ENCODE measurements at regions not wholly inside any gene's neighbourhood (a gene's known extent, or its start where the extent isn't known, plus 50 kb on each side); places are given as distances from the start of the nearest gene placed in this dataset.
A peak's percentile ranks its signal among the peaks of the same experiment; 100 is the strongest.

- WGBS, 2 donors: 80 to 82% methylated on average over 12 to 13 of the region's 13 CpGs
- no peaks in the 10 kb centered on the region for H3K36me3 ChIP-seq
- H3K4me1 ChIP-seq: peaks cover 0 to 9% (median 0%) of the 10 kb centered on the region in 3 donors
- no peak for ATAC-seq
- no peak for DNase-seq
- intact Hi-C loops (cut with DNase I): no loop called here
- no peak for FAIRE-seq
- no peaks in the 10 kb centered on the region for H3K27me3 ChIP-seq
- H3K9me3 ChIP-seq: no peaks in the 10 kb centered on the region
- TF ChIP-seq CTCF (IDR thresholded peaks at IDR 0.05): no peak
- H3K27ac ChIP-seq: no peak overlapping the region
- H3K4me3 ChIP-seq: no peak overlapping the region
Measured at GRCh38 chr3:194225988-194226663, 90.2 kb downstream of the HES1 start.

- ATAC-seq (peak in 1 of 4 donors; percentile 31), FAIRE-seq (no peak), DNase-seq (no peak)
- Histone ChIP-seq H3K4me1 (no peaks in the 10 kb centered on the region), H3K27ac (no peak overlapping the region), H3K4me3 (no peak overlapping the region), H3K27me3 (no peaks in the 10 kb centered on the region), H3K9me3 (no peaks in the 10 kb centered on the region), H3K36me3 (no peaks in the 10 kb centered on the region)
- TF ChIP-seq CTCF (IDR thresholded peaks at IDR 0.05): no peak
- intact Hi-C loops (cut with DNase I): no loop called here
- 74 to 75% methylated on average over 14 of the region's 14 CpGs for WGBS, 2 donors
Measured at GRCh38 chr3:194231929-194232832, 96.2 kb downstream of the HES1 start.

- H3K36me3 ChIP-seq: no peaks in the 10 kb centered on the region
- no peak overlapping the region for H3K27ac ChIP-seq
- no peak overlapping the region for H3K4me3 ChIP-seq
- TF ChIP-seq CTCF (IDR thresholded peaks at IDR 0.05): no peak
- intact Hi-C loops (cut with DNase I): no loop called here
- no peaks in the 10 kb centered on the region for H3K4me1 ChIP-seq
- DNase-seq: no peak
- H3K9me3 ChIP-seq: no peaks in the 10 kb centered on the region
- 95 to 100% methylated on average over 1 of the region's 1 CpG for WGBS, 2 donors
- H3K27me3 ChIP-seq: no peaks in the 10 kb centered on the region
- FAIRE-seq: no peak
- no peak for ATAC-seq
Measured at GRCh38 chr3:194233150-194233549, 97.2 kb downstream of the HES1 start.

- no peaks in the 10 kb centered on the region for H3K36me3 ChIP-seq
- intact Hi-C loops (cut with DNase I): no loop called here
- H3K27ac ChIP-seq: no peak overlapping the region
- no peaks in the 10 kb centered on the region for H3K4me1 ChIP-seq
- H3K27me3 ChIP-seq: no peaks in the 10 kb centered on the region
- no peaks in the 10 kb centered on the region for H3K9me3 ChIP-seq
- 83 to 87% methylated on average over 2 of the region's 2 CpGs for WGBS, 2 donors
- FAIRE-seq: no peak
- no peak for TF ChIP-seq CTCF (IDR thresholded peaks at IDR 0.05)
- H3K4me3 ChIP-seq: no peak overlapping the region
- ATAC-seq: no peak
- DNase-seq: no peak
Measured at GRCh38 chr3:194235160-194235559, 99.2 kb downstream of the HES1 start.

- Histone ChIP-seq H3K27me3 (no peaks in the 10 kb centered on the region), H3K27ac (no peak overlapping the region), H3K4me1 (no peaks in the 10 kb centered on the region), H3K36me3 (no peaks in the 10 kb centered on the region), H3K4me3 (no peak overlapping the region), H3K9me3 (no peaks in the 10 kb centered on the region)
- no peak for ATAC-seq
- WGBS, 2 donors: 86 to 93% methylated on average over 5 of the region's 5 CpGs
- no peak for TF ChIP-seq CTCF (IDR thresholded peaks at IDR 0.05)
- intact Hi-C loops (cut with DNase I): no loop called here
- DNase-seq: no peak
- FAIRE-seq: no peak
Measured at GRCh38 chr3:194237110-194237509, 101.2 kb downstream of the HES1 start.

All from pancreas (tissue), 10 donors.